Astrocyte (in vitro differentiated cells and primary cell): ENCODE measurements at regions not wholly inside any gene's neighbourhood (a gene's known extent, or its start where the extent isn't known, plus 50 kb on each side); places are given as distances from the start of the nearest gene placed in this dataset.

Source experiments
- EZH2 ChIP-seq: IDR thresholded peaks from 2 replicates; pipeline ENCODE4 v1.6.1; 2012; ENCODE audit warnings: mild to moderate bottlenecking, low read length, inconsistent platforms; ENCODE audit not compliant: insufficient read depth
- TF ChIP-seq, protein P1 (sequence below): IDR thresholded peaks from 2 replicates; pipeline ENCODE4 v1.5.1; 2011; ENCODE audit warnings: low read depth, mild to moderate bottlenecking, inconsistent platforms, low read length, moderate library complexity; ENCODE audit not compliant: insufficient read depth

GRCh38 chr18:78820161-78820834, 159.3 kb upstream of the SALL3 start:
- TF ChIP-seq EZH2, result no peak
- TF ChIP-seq, protein P1, sequence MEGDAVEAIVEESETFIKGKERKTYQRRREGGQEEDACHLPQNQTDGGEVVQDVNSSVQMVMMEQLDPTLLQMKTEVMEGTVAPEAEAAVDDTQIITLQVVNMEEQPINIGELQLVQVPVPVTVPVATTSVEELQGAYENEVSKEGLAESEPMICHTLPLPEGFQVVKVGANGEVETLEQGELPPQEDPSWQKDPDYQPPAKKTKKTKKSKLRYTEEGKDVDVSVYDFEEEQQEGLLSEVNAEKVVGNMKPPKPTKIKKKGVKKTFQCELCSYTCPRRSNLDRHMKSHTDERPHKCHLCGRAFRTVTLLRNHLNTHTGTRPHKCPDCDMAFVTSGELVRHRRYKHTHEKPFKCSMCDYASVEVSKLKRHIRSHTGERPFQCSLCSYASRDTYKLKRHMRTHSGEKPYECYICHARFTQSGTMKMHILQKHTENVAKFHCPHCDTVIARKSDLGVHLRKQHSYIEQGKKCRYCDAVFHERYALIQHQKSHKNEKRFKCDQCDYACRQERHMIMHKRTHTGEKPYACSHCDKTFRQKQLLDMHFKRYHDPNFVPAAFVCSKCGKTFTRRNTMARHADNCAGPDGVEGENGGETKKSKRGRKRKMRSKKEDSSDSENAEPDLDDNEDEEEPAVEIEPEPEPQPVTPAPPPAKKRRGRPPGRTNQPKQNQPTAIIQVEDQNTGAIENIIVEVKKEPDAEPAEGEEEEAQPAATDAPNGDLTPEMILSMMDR, result no peak
